Endodermal cell (in vitro differentiated cells): ENCODE measurements at regions not wholly inside any gene's neighbourhood (a gene's known extent, or its start where the extent isn't known, plus 50 kb on each side); places are given as distances from the start of the nearest gene placed in this dataset.
"Not testable (repeated sequence)": the region's sequence is repeated elsewhere in the genome, so short reads cannot be mapped to it uniquely, and the experiment has no call there.

Experiments used
- DNase-seq: peaks from one replicate; pipeline ENCODE4 v3.0.0-alpha.2; 2017
- H3K27ac ChIP-seq: 2 replicates; pipeline ENCODE4 v1.5.1; 2013; ENCODE audit warnings: mild to moderate bottlenecking, low read depth, low read length, moderate library complexity
- H3K27me3 ChIP-seq: 2 replicates; pipeline ENCODE4 v1.6.1; 2013; ENCODE audit warnings: mild to moderate bottlenecking, low read length, moderate library complexity; ENCODE audit not compliant: insufficient read depth, control insufficient read depth, poor library complexity, severe bottlenecking
- H3K36me3 ChIP-seq: 2 replicates; pipeline ENCODE4 v1.7.0; 2013; ENCODE audit warnings: mild to moderate bottlenecking, low read length, moderate library complexity; ENCODE audit not compliant: control insufficient read depth, insufficient read depth
- H3K4me1 ChIP-seq: one replicate; pipeline ENCODE4 v1.7.0; 2013; ENCODE audit warnings: low read length; ENCODE audit not compliant: control insufficient read depth, insufficient read depth
- H3K4me3 ChIP-seq: 2 replicates; pipeline ENCODE4 v1.5.1; 2013; ENCODE audit warnings: mild to moderate bottlenecking, low read length, moderate library complexity
- H3K9ac ChIP-seq: 2 replicates; pipeline ENCODE4 v1.6.1; 2013; ENCODE audit warnings: mild to moderate bottlenecking, low read length, moderate library complexity; ENCODE audit not compliant: poor library complexity, severe bottlenecking; ENCODE audit errors: extremely low read depth
- H3K9me3 ChIP-seq: 2 replicates; pipeline ENCODE4 v1.6.1; 2013; ENCODE audit warnings: mild to moderate bottlenecking, low read length, moderate library complexity; ENCODE audit not compliant: control insufficient read depth
- H3K27ac Mint-ChIP-seq: 2 replicates; pipeline ENCODE4 v1.8.0; 2020; ENCODE audit warnings: mixed read lengths
- H3K27me3 Mint-ChIP-seq: 2 replicates; pipeline ENCODE4 v1.8.0; 2021; ENCODE audit warnings: mild to moderate bottlenecking, mixed read lengths; ENCODE audit not compliant: insufficient read depth
- H3K36me3 Mint-ChIP-seq: 2 replicates; pipeline ENCODE4 v1.8.0; 2020; ENCODE audit warnings: low read depth, mixed read lengths
- H3K4me1 Mint-ChIP-seq: 2 replicates; pipeline ENCODE4 v1.8.0; 2020; ENCODE audit warnings: mixed read lengths
- H3K4me3 Mint-ChIP-seq: 2 replicates; pipeline ENCODE4 v1.8.0; 2020; ENCODE audit warnings: mild to moderate bottlenecking, moderate library complexity, mixed read lengths
- H3K9me3 Mint-ChIP-seq: 2 replicates; pipeline ENCODE4 v1.8.0; 2020; ENCODE audit warnings: mild to moderate bottlenecking, mixed read lengths
- WGBS, 2 experiments: methylation state at CpG; one replicate each; pipeline versions ENCODE4 v1.1.5 to v1.1.7; 2013; ENCODE audit warnings: missing lambda C conversion rate in 2 of 2, mixed read lengths in 1 of 2; ENCODE audit not compliant: insufficient coverage in 1 of 2, insufficient read length in 1 of 2; 5-methylcytosine and 5-hydroxymethylcytosine counted together
- TF ChIP-seq, protein P1 (sequence below): fragments of 200-600 bp; sonication (generic); conservative IDR thresholded peaks from 2 replicates; pipeline ENCODE4 v1.5.0; 2021; ENCODE audit warnings: antibody characterized with exemption, mild to moderate bottlenecking

DNA sequence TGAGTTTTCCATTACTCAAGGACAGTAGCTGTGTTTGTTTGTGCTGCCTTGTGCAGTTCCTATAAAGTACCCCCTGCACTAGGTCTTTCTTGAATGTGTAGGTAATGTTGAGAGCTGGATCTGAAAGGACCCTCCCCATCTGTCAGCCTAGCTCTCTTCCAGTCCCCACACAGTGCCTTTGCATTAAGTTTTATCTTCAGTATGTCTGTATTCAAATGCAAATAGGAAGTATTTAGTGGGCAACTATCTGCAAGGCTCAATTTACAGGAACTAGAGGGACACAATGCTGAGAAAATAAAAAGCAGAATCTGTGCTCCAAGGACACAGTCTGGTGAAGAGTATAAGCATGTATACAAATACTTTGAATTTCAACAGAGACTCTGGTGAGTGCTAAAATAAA is 558.5 kb downstream of the RFC3 start:
- no peaks in the 10 kb centered on the region for H3K4me1 ChIP-seq
- H3K27ac Mint-ChIP-seq: no peak overlapping the region
- H3K36me3 Mint-ChIP-seq: no peaks in the 10 kb centered on the region
- no peaks in the 10 kb centered on the region for H3K27me3 ChIP-seq
- no peaks in the 10 kb centered on the region for H3K36me3 ChIP-seq
- H3K4me3 Mint-ChIP-seq: no peak overlapping the region
- no peaks in the 10 kb centered on the region for H3K9me3 Mint-ChIP-seq
- H3K4me3 ChIP-seq: no peak overlapping the region
- H3K9me3 ChIP-seq: no peaks in the 10 kb centered on the region
- no peak overlapping the region for H3K9ac ChIP-seq
- no peaks in the 10 kb centered on the region for H3K27me3 Mint-ChIP-seq
- peaks cover 13% of the 10 kb centered on the region for H3K4me1 Mint-ChIP-seq
- no peak for DNase-seq
- no peak overlapping the region for H3K27ac ChIP-seq
- TF ChIP-seq, protein P1, sequence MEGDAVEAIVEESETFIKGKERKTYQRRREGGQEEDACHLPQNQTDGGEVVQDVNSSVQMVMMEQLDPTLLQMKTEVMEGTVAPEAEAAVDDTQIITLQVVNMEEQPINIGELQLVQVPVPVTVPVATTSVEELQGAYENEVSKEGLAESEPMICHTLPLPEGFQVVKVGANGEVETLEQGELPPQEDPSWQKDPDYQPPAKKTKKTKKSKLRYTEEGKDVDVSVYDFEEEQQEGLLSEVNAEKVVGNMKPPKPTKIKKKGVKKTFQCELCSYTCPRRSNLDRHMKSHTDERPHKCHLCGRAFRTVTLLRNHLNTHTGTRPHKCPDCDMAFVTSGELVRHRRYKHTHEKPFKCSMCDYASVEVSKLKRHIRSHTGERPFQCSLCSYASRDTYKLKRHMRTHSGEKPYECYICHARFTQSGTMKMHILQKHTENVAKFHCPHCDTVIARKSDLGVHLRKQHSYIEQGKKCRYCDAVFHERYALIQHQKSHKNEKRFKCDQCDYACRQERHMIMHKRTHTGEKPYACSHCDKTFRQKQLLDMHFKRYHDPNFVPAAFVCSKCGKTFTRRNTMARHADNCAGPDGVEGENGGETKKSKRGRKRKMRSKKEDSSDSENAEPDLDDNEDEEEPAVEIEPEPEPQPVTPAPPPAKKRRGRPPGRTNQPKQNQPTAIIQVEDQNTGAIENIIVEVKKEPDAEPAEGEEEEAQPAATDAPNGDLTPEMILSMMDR: no peak

DNA sequence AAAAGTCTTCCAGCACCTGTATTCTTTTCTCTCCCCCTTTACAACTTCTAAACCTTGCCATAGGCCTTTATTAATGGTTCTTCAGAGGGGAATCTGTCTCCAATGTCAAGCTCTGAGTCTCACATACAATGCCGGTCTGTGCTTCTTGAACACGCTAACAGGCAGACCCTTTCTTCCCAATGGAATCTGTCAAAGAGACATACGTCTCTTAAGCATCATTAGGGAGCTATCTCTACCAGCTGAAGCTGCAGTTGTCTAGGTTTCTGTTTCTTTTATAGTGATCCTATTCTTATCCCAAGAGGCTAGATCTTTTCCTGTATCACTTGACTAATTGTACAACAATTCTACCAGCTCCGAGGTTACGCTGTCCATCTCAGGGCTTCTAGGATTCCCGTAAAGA is 560.8 kb upstream of the NBEA start:
- H3K4me3 Mint-ChIP-seq: no peak overlapping the region
- 93 to 100% methylated on average over 2 to 6 of the region's 6 CpGs for WGBS, 2 experiments
- H3K4me1 Mint-ChIP-seq: peaks cover 10% of the 10 kb centered on the region
- Histone ChIP-seq H3K9ac (no peak overlapping the region), H3K4me3 (no peak overlapping the region), H3K36me3 (no peaks in the 10 kb centered on the region), H3K9me3 (no peaks in the 10 kb centered on the region), H3K4me1 (no peaks in the 10 kb centered on the region), H3K27me3 (no peaks in the 10 kb centered on the region), H3K27ac (no peak overlapping the region)
- no peak overlapping the region for H3K27ac Mint-ChIP-seq
- no peaks in the 10 kb centered on the region for H3K27me3 Mint-ChIP-seq
- TF ChIP-seq, protein P1: no peak
- no peak for DNase-seq
- no peaks in the 10 kb centered on the region for H3K9me3 Mint-ChIP-seq
- no peaks in the 10 kb centered on the region for H3K36me3 Mint-ChIP-seq

DNA sequence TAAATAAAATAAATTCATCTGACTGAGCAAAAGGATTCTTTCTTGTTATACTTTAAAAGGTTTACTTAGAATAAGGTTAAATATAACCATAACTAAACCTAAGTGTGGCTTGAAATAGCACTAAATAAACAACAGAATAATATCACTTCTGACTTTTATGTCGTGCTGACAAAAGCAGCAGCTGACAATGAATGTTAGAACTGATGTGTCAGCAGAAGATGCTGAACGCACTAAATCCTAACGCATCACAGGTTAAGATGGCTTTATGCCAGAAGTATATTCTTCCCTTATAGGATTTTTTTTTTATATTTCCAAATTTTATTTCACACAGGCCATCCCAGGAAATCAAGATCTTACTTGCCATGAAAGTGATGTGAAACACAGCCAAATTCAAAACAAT is 558.3 kb upstream of the NBEA start:
- WGBS, 2 experiments: 91 to 100% methylated on average over 1 to 3 of the region's 3 CpGs
- DNase-seq: no peak

DNA sequence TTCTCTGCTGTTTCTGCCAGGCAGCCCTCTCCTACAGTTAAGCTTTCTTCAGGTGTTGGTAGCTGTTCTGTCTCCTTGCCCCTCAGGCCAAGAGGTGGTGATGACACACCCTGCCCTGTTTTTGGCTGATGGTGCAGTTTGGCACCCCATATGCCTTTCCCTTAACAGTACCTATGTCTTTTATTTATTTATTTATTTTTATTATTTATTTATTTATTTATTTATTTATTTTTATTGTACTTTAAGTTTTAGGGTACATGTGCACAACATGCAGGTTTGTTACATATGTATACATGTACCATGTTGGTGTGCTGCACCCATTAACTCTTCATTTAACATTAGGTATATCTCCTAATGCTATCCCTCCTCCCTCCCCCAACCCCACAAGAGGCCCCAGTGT is 555.8 kb upstream of the NBEA start:
- not testable (repeated sequence) for H3K4me3 ChIP-seq, H3K4me1 ChIP-seq, H3K4me1 Mint-ChIP-seq, H3K4me3 Mint-ChIP-seq, H3K27me3 Mint-ChIP-seq, H3K9ac ChIP-seq, H3K36me3 Mint-ChIP-seq, H3K9me3 ChIP-seq, H3K36me3 ChIP-seq, H3K9me3 Mint-ChIP-seq, H3K27me3 ChIP-seq, DNase-seq, H3K27ac ChIP-seq, H3K27ac Mint-ChIP-seq

More for the DNA sequence above, 558.3 kb upstream of the NBEA start:
- Histone ChIP-seq H3K27me3 (no peaks in the 10 kb centered on the region), H3K9me3 (no peaks in the 10 kb centered on the region), H3K36me3 (no peaks in the 10 kb centered on the region), H3K4me3 (no peak overlapping the region), H3K4me1 (no peaks in the 10 kb centered on the region), H3K9ac (no peak overlapping the region), H3K27ac (no peak overlapping the region)
- no peaks in the 10 kb centered on the region for H3K36me3 Mint-ChIP-seq
- H3K27ac Mint-ChIP-seq: no peak overlapping the region
- peaks cover 5% of the 10 kb centered on the region for H3K4me1 Mint-ChIP-seq
- H3K27me3 Mint-ChIP-seq: no peaks in the 10 kb centered on the region
- H3K9me3 Mint-ChIP-seq: no peaks in the 10 kb centered on the region
- TF ChIP-seq, protein P1: no peak
- no peak overlapping the region for H3K4me3 Mint-ChIP-seq
